AG08396 (cell line): ENCODE measurements at regions not wholly inside any gene's neighbourhood (a gene's known extent, or its start where the extent isn't known, plus 50 kb on each side); places are given as distances from the start of the nearest gene placed in this dataset.
"Not testable (repeated sequence)": the region's sequence is repeated elsewhere in the genome, so short reads cannot be mapped to it uniquely, and the experiment has no call there.

Experiments
- DNase-seq: peaks from one replicate; pipeline ENCODE4 v3.0.0; 2012; ENCODE audit warnings: low spot score, mixed read lengths

GRCh38 chr11:44452827-44453572, 112.5 kb upstream of the CD82 start:
- DNase-seq: no peak

- no peak for DNase-seq
Measured at GRCh38 chr11:44453871-44454270, 111.6 kb upstream of the CD82 start.

GRCh38 chr11:44454666-44455065, 110.8 kb upstream of the CD82 start:
- DNase-seq: no peak

- DNase-seq: peak; percentile 21
Measured at GRCh38 chr11:44456544-44457300, 108.7 kb upstream of the CD82 start.

- no peak for DNase-seq
Measured at GRCh38 chr11:44457862-44458261, 107.6 kb upstream of the CD82 start.

GRCh38 chr11:44463751-44464150, 101.7 kb upstream of the CD82 start:
- DNase-seq: no peak

GRCh38 chr11:44464741-44465140, 100.7 kb upstream of the CD82 start:
- no peak for DNase-seq

- DNase-seq: no peak
Measured at GRCh38 chr11:44466531-44467205, 98.8 kb upstream of the CD82 start.

GRCh38 chr11:44467413-44467812, 98.0 kb upstream of the CD82 start:
- no peak for DNase-seq

GRCh38 chr11:44467931-44468330, 97.5 kb upstream of the CD82 start:
- no peak for DNase-seq

GRCh38 chr11:44468345-44468988, 97.0 kb upstream of the CD82 start:
- DNase-seq: no peak

GRCh38 chr11:44469412-44469811, 96.1 kb upstream of the CD82 start:
- no peak for DNase-seq

- no peak for DNase-seq
Measured at GRCh38 chr11:44470854-44471253, 94.6 kb upstream of the CD82 start.

GRCh38 chr11:44471603-44472002, 93.9 kb upstream of the CD82 start:
- DNase-seq: no peak

- DNase-seq: no peak
Measured at GRCh38 chr11:44472916-44473315, 92.5 kb upstream of the CD82 start.

GRCh38 chr11:44474702-44475101, 90.8 kb upstream of the CD82 start:
- no peak for DNase-seq

GRCh38 chr11:44475114-44475686, 90.3 kb upstream of the CD82 start:
- DNase-seq: no peak

- not testable (repeated sequence) for DNase-seq
Measured at GRCh38 chr11:44482338-44482737, 83.1 kb upstream of the CD82 start.

GRCh38 chr11:44483919-44484610, 81.4 kb upstream of the CD82 start:
- peak; percentile 39 for DNase-seq

GRCh38 chr11:44488165-44488965, 77.1 kb upstream of the CD82 start:
- DNase-seq: no peak

GRCh38 chr11:44493383-44493782, 72.1 kb upstream of the CD82 start:
- DNase-seq: no peak
